ENCODE measurements at regions not wholly inside any gene's neighbourhood (a gene's known extent, or its start where the extent isn't known, plus 50 kb on each side); places are given as distances from the start of the nearest gene placed in this dataset. TPM values are rescaled to one million over a fixed set of nuclear protein-coding genes. Genes with fewer than 3 reads are reported as not detected.

GRCh38 chr12:128205145-128205544 lies 61.8 kb upstream of the TMEM132C start:
- FAIRE-seq (no peak), DNase-seq (ENCODE audit: low spot score in 2 of 2) (no peak)

GRCh38 chr12:128205758-128206157 lies 61.2 kb upstream of the TMEM132C start:
- DNase-seq (ENCODE audit: low spot score in 2 of 2) (no peak), FAIRE-seq (no peak)

Small RNAs in the stretch of these regions (small RNA-seq; reads per million reads assigned to genes)
- gene AC006065.2 (not detected), gene AC073913.2 (not detected), gene HSPE1P20 (not detected), gene RF00019 (not detected), gene RNU1-104P (not detected)

All from frontal cortex (tissue), 4 donors.